Hippocampal formation (tissue), 2 donors: ENCODE measurements at regions not wholly inside any gene's neighbourhood (a gene's known extent, or its start where the extent isn't known, plus 50 kb on each side); places are given as distances from the start of the nearest gene placed in this dataset.
"Not testable (repeated sequence)": the region's sequence is repeated elsewhere in the genome, so short reads cannot be mapped to it uniquely, and the experiment has no call there.

Source experiments
- DNase-seq, 2 donors: peaks; one replicate each; lab custom pipeline; 2025; lab: John Stamatoyannopoulos, UW

GRCh38 chr14:55767286-55767685 lies 187.3 kb downstream of the KTN1 start:
- no peak for DNase-seq

DNA sequence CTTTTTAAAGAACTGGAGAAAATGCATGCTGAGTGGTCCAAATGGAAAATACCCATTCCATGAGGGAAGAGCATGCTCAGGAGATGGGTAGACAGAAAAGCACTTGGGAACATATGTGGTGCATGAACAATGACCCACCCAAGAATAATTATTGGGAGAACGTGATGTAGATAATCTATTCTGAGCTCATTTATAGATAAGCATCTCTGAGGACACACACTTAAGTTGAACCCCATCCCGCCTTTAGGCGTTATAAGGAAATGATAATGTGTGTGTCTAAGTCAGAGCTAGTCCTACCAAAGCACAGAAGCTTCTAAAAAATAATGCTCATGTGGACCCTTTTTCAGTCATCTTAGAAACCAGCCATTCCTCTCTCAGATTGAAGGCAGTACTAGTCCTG lies 189.9 kb downstream of the KTN1 start:
- no peak for DNase-seq

GRCh38 chr14:55771242-55771981 lies 191.4 kb downstream of the KTN1 start:
- DNase-seq, result no peak

GRCh38 chr14:55772486-55772885 lies 192.5 kb downstream of the KTN1 start:
- DNase-seq, result no peak

DNA sequence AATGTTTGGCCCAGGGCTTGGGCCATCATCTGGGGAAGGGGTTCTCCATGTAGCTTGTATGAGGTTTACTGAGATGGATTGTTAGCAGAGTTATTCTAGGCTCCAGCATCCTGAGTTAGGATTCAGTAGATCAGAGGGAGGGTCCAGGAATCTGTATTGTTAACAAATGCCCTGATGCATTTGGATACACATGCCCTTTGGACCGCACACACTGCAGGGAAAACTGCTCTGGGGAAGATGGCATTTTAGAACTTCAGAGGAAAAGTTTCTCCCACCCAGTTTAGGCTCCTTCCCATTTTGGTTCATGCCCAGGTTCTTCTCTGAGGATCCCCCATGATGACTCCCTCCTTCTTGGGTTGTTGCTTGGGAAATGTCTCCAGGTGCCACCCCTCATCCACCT lies 193.3 kb downstream of the KTN1 start:
- DNase-seq, result no peak

DNA sequence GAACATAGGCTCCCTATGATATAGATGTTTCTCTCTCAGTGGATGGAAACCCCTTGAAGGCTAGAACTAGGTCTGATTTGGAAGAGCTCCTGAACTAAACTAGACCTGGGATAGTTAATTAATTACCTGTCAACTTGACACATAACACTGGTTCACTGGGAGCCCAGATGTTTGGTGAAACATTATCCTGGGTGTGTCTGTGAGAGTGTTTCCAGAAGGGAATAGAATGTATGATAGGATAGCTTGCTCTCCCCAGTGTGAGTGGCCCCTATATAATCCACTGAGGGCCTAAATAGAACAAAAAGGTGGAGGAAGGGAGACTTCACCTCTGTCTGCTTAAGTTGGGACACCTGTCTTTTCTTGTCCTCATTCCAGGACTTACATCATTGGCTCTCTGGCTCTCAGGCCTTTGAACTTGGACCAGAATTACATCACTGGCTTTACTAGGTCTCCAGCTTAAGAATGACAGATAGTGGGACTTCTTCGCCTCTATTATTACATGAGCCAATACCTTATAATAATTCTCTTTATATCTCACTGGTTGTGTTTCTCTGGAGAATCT lies 194.1 kb downstream of the KTN1 start:
- DNase-seq, result no peak

- no peak for DNase-seq
Measured at GRCh38 chr14:55777877-55778276, 197.9 kb downstream of the KTN1 start.

DNA sequence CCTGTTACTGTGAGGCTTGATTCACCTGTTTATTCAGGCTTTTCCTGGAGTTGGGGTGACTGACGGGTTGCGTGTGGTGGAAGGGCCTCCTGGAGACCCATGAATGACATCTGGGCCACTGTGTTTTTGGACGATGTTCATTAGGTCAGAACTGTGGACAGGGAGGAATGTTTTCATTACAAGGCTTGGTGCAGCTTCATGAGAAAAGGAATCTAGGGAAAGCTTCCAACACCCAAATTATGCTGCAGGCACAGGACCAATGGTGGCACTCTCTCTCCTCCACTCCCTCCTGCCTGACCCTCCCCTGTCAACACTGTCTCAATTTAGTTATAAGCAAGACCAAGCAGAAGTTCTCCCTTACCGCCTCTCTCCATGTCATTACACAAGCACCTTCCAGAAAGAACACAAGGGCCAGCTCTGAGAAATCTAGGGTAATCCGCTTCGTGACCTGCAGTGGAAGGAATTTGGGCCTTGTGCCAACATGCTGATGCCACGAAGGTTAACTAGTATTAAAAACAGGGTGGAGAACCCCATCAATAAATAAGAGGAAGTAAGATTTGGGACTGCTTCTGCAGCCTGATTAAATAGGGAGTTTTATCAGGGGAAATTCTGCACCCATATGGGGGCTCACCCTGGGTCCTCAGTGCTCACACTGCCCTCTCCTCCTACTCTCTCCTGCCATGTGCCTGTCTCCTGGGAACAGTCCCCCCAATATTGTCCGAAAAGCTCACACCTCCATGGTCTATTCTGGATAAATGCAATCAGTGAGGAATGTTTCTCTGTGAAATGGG lies 200.3 kb downstream of the KTN1 start:
- DNase-seq, result no peak

GRCh38 chr14:55781046-55781445 lies 201.0 kb downstream of the KTN1 start:
- DNase-seq, result no peak

- DNase-seq, result no peak
Measured at GRCh38 chr14:55782166-55782565, 202.2 kb downstream of the KTN1 start.

- no peak for DNase-seq
Measured at GRCh38 chr14:55789406-55789805, 209.4 kb downstream of the KTN1 start.

GRCh38 chr14:55794655-55795595 lies 214.9 kb downstream of the KTN1 start:
- no peak for DNase-seq

- DNase-seq, result not testable (repeated sequence)
Measured at GRCh38 chr14:55796513-55796912, 216.5 kb downstream of the KTN1 start.

- no peak for DNase-seq
Measured at GRCh38 chr14:55798406-55798805, 218.4 kb downstream of the KTN1 start.

- DNase-seq, result no peak
Measured at GRCh38 chr14:55799508-55800095, 219.6 kb downstream of the KTN1 start.

GRCh38 chr14:55800156-55800785 lies 220.3 kb downstream of the KTN1 start:
- no peak for DNase-seq

DNA sequence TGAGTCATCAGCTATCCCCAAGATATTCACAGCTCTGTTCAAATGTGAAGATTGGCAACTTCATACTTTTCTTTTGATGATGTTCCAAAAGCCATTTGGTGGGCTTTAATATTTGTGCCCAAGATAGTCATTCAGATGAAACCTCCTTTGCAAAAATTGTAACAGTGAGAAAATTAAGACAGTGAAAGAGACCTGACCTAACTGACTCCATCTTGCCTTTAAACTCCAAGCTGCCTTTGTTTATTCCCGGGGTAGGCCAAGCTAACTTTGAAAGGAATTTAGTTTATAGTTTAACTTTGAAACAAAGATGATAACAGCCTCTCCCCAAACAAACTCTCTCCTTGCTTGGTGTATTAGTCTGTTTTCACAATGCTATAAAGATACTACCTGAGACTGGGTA lies 221.1 kb downstream of the KTN1 start:
- DNase-seq, result no peak

DNA sequence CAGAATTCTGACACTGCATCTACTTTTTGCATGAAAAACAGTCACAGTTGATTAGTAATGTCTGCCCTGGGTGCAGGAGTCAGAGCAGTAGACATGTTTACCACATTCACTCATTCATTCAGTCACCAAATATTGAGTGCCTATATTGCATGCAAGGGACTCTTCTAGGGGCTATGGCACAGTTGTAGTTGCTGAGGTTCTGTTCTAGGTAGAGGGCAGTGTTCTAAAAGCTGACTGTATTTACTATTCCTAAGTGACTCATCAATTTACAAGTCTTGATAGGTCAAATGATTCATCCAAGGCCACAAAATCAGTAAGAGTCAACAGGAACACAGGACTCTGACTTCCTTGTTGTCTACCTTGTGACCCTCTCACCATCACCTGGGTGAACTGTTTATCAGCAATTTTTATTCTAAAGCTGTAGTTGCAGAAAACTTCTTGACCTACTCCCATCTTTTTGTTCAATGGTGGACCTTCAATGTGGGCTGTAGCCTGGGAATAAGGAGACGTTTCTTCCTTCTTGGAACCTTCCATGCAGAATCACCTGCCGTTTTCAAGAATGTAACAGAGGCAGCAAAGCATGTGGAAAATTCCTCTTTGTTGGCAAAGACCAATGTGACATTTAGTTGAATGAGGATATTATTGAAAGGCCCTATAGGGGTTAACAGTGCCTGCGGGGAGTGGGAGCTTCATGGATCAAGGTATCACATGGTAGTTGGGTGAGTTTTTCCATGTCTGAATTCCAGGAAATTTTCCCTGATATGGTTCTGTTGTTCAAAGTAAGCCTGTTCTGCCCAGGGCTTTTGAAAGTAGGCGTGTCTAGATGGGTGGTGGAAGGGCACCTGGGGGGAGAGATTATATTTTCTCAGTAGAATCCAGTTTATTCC lies 223.2 kb downstream of the KTN1 start:
- no peak for DNase-seq

DNA sequence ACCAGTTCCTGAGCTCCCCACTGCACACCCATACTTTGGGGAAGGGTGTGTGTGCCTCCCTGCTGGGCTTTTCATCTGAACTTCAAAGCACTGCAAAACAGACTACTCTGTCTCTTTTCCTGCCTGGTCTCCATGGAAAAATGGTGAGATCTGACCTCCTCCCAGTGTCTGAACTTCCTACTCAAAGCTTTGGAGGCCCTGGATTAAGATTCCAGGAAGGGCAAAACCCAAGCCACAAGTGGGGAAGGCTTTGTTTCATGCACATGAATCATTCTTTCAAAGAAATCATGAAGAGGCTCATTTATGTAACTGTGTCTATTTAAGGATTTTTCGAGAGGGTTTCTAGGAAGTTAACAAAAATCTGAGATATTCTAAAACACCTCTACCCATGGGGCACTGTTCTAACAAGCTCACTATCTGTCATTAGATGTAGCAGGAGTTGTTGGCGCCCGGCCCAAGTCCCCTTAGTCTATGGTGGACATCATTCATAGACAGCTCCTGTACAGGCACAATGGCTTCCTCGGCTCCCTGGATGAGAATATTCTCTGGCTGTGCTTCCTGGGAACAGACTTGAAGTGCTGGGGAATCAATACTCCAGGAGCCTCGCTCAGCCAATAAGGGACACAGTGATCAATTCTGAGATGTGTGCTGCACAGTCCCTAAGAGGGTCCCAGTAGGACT lies 224.0 kb downstream of the KTN1 start:
- DNase-seq, result no peak
